ENCODE measurements at regions not wholly inside any gene's neighbourhood (a gene's known extent, or its start where the extent isn't known, plus 50 kb on each side); places are given as distances from the start of the nearest gene placed in this dataset.
"Not testable (repeated sequence)": the region's sequence is repeated elsewhere in the genome, so short reads cannot be mapped to it uniquely, and the experiment has no call there.

- no peaks in the 10 kb centered on the region for H3K4me1 ChIP-seq
- no peaks in the 10 kb centered on the region for H3K9me3 ChIP-seq
- no peak overlapping the region for H3K27ac ChIP-seq
- TF ChIP-seq CTCF (IDR thresholded peaks at IDR 0.05) = no peak
- intact Hi-C loops (cut with DNase I) = no loop called here
- no peaks in the 10 kb centered on the region for H3K27me3 ChIP-seq
- no peaks in the 10 kb centered on the region for H3K36me3 ChIP-seq
- no peak for DNase-seq
- no peak overlapping the region for H3K4me3 ChIP-seq
- H3K9ac ChIP-seq (ENCODE audit: low read depth in 2 of 2, low read length in 2 of 2) = no peak overlapping the region
Observed at GRCh38 chr5:12162863-12163262, 258.6 kb upstream of the CTNND2 start.

- Histone ChIP-seq H3K9me3 (no peaks in the 10 kb centered on the region), H3K27ac (no peak overlapping the region), H3K36me3 (no peaks in the 10 kb centered on the region), H3K27me3 (no peaks in the 10 kb centered on the region), H3K4me1 (no peaks in the 10 kb centered on the region), H3K9ac (ENCODE audit: low read depth in 2 of 2, low read length in 2 of 2) (no peak overlapping the region), H3K4me3 (no peak overlapping the region)
- intact Hi-C loops (cut with DNase I) = no loop called here
- TF ChIP-seq CTCF (IDR thresholded peaks at IDR 0.05) = no peak
- no peak for DNase-seq
Observed at GRCh38 chr5:12147513-12147912, 243.3 kb upstream of the CTNND2 start.

- H3K4me1 ChIP-seq = no peaks in the 10 kb centered on the region
- no peak overlapping the region for H3K9ac ChIP-seq (ENCODE audit: low read depth in 2 of 2, low read length in 2 of 2)
- no peaks in the 10 kb centered on the region for H3K36me3 ChIP-seq
- no peaks in the 10 kb centered on the region for H3K9me3 ChIP-seq
- H3K27me3 ChIP-seq = no peaks in the 10 kb centered on the region
- no peak for DNase-seq
- intact Hi-C loops (cut with DNase I) = no loop called here
- no peak for TF ChIP-seq CTCF (IDR thresholded peaks at IDR 0.05)
- H3K4me3 ChIP-seq = no peak overlapping the region
- H3K27ac ChIP-seq = no peak overlapping the region
Observed at GRCh38 chr5:12141496-12141895, 237.2 kb upstream of the CTNND2 start.

- no peak for DNase-seq
- H3K36me3 ChIP-seq = no peaks in the 10 kb centered on the region
- TF ChIP-seq CTCF (IDR thresholded peaks at IDR 0.05) = no peak
Observed at GRCh38 chr5:12133520-12133919, 229.3 kb upstream of the CTNND2 start.

GRCh38 chr5:12131020-12131419, 226.8 kb upstream of the CTNND2 start:
- intact Hi-C loops (cut with DNase I); H3K9ac ChIP-seq (ENCODE audit: low read depth in 2 of 2, low read length in 2 of 2); DNase-seq; H3K36me3 ChIP-seq; H3K27ac ChIP-seq; H3K4me3 ChIP-seq; H3K27me3 ChIP-seq; H3K9me3 ChIP-seq; H3K4me1 ChIP-seq: not testable (repeated sequence)

More at GRCh38 chr5:12133520-12133919, 229.3 kb upstream of the CTNND2 start:
- Histone ChIP-seq H3K27me3 (no peaks in the 10 kb centered on the region), H3K27ac (no peak overlapping the region), H3K9ac (ENCODE audit: low read depth in 2 of 2, low read length in 2 of 2) (no peak overlapping the region), H3K4me1 (no peaks in the 10 kb centered on the region), H3K9me3 (no peaks in the 10 kb centered on the region), H3K4me3 (no peak overlapping the region)
- intact Hi-C loops (cut with DNase I) = no loop called here

- Histone ChIP-seq H3K9ac (ENCODE audit: low read depth in 2 of 2, low read length in 2 of 2) (no peak overlapping the region), H3K9me3 (no peaks in the 10 kb centered on the region), H3K27ac (no peak overlapping the region), H3K4me1 (no peaks in the 10 kb centered on the region), H3K36me3 (no peaks in the 10 kb centered on the region), H3K4me3 (no peak overlapping the region), H3K27me3 (no peaks in the 10 kb centered on the region)
- intact Hi-C loops (cut with DNase I) = no loop called here
- DNase-seq = no peak
- no peak for TF ChIP-seq CTCF (IDR thresholded peaks at IDR 0.05)
Observed at GRCh38 chr5:12125895-12126294, 221.6 kb upstream of the CTNND2 start.

Measured in colonic mucosa (tissue), 4 donors.